ENCODE measurements at regions not wholly inside any gene's neighbourhood (a gene's known extent, or its start where the extent isn't known, plus 50 kb on each side); places are given as distances from the start of the nearest gene placed in this dataset.

- Histone ChIP-seq H3K4me1 (ENCODE audit: control insufficient read depth, insufficient read depth, low read length) (no peaks in the 10 kb centered on the region), H3K27ac (ENCODE audit: low read length) (no peak overlapping the region), H3K27me3 (ENCODE audit: control insufficient read depth, insufficient read depth) (no peaks in the 10 kb centered on the region), H3K4me3 (ENCODE audit: low read length) (no peak overlapping the region), H3K9me3 (ENCODE audit: control insufficient read depth, low read length) (no peaks in the 10 kb centered on the region)
- 53% methylated on average over 2 of the region's 2 CpGs for WGBS
- intact Hi-C loops (cut with DNase I), result no loop called here
- ATAC-seq, result no peak
- DNase-seq, result no peak
Measured at GRCh38 chr4:138538743-138539142, 296.6 kb upstream of the SLC7A11 start.

GRCh38 chr4:138537731-138538490 lies 295.8 kb upstream of the SLC7A11 start:
- 53% methylated on average over 4 of the region's 4 CpGs for WGBS
- Histone ChIP-seq H3K9me3 (ENCODE audit: control insufficient read depth, low read length) (no peaks in the 10 kb centered on the region), H3K27me3 (ENCODE audit: control insufficient read depth, insufficient read depth) (no peaks in the 10 kb centered on the region), H3K27ac (ENCODE audit: low read length) (no peak overlapping the region), H3K4me3 (ENCODE audit: low read length) (no peak overlapping the region), H3K4me1 (ENCODE audit: control insufficient read depth, insufficient read depth, low read length) (no peaks in the 10 kb centered on the region)
- DNase-seq, result no peak
- intact Hi-C loops (cut with DNase I), result no loop called here
- ATAC-seq, result no peak

GRCh38 chr4:138535316-138535715 lies 293.2 kb upstream of the SLC7A11 start:
- WGBS, result 54% methylated on average over 2 of the region's 2 CpGs
- no peaks in the 10 kb centered on the region for H3K27me3 ChIP-seq (ENCODE audit: control insufficient read depth, insufficient read depth)
- H3K27ac ChIP-seq (ENCODE audit: low read length), result no peak overlapping the region
- H3K4me3 ChIP-seq (ENCODE audit: low read length), result no peak overlapping the region
- ATAC-seq (no peak), DNase-seq (no peak)
- no peaks in the 10 kb centered on the region for H3K9me3 ChIP-seq (ENCODE audit: control insufficient read depth, low read length)
- H3K4me1 ChIP-seq (ENCODE audit: control insufficient read depth, insufficient read depth, low read length), result no peaks in the 10 kb centered on the region
- intact Hi-C loops (cut with DNase I), result no loop called here

GRCh38 chr4:138522366-138522765 lies 280.2 kb upstream of the SLC7A11 start:
- H3K9me3 ChIP-seq (ENCODE audit: control insufficient read depth, low read length), result no peaks in the 10 kb centered on the region
- DNase-seq, result no peak
- ATAC-seq, result no peak
- no peak overlapping the region for H3K4me3 ChIP-seq (ENCODE audit: low read length)
- H3K27me3 ChIP-seq (ENCODE audit: control insufficient read depth, insufficient read depth), result no peaks in the 10 kb centered on the region
- 74% methylated on average over 1 of the region's 1 CpG for WGBS
- no peak overlapping the region for H3K27ac ChIP-seq (ENCODE audit: low read length)
- H3K4me1 ChIP-seq (ENCODE audit: control insufficient read depth, insufficient read depth, low read length), result no peaks in the 10 kb centered on the region
- intact Hi-C loops (cut with DNase I), result no loop called here

GRCh38 chr4:138521809-138522208 lies 279.7 kb upstream of the SLC7A11 start:
- WGBS, result 69% methylated on average over 4 of the region's 4 CpGs
- ATAC-seq, result peak in 1 of 2 donors; percentile 11
- Histone ChIP-seq H3K4me1 (ENCODE audit: control insufficient read depth, insufficient read depth, low read length) (no peaks in the 10 kb centered on the region), H3K27ac (ENCODE audit: low read length) (no peak overlapping the region), H3K9me3 (ENCODE audit: control insufficient read depth, low read length) (no peaks in the 10 kb centered on the region), H3K27me3 (ENCODE audit: control insufficient read depth, insufficient read depth) (no peaks in the 10 kb centered on the region), H3K4me3 (ENCODE audit: low read length) (no peak overlapping the region)
- intact Hi-C loops (cut with DNase I), result no loop called here
- DNase-seq, result peak in 2 of 3 donors; percentile 6 to 21

GRCh38 chr4:138519436-138519835 lies 277.3 kb upstream of the SLC7A11 start:
- WGBS, result 25% methylated on average over 2 of the region's 2 CpGs
- DNase-seq, result no peak
- no peak for ATAC-seq
- Histone ChIP-seq H3K27me3 (ENCODE audit: control insufficient read depth, insufficient read depth) (no peaks in the 10 kb centered on the region), H3K27ac (ENCODE audit: low read length) (no peak overlapping the region), H3K4me1 (ENCODE audit: control insufficient read depth, insufficient read depth, low read length) (no peaks in the 10 kb centered on the region), H3K9me3 (ENCODE audit: control insufficient read depth, low read length) (no peaks in the 10 kb centered on the region), H3K4me3 (ENCODE audit: low read length) (no peak overlapping the region)
- intact Hi-C loops (cut with DNase I), result no loop called here

GRCh38 chr4:138513535-138513934 lies 271.4 kb upstream of the SLC7A11 start:
- intact Hi-C loops (cut with DNase I), result no loop called here
- Histone ChIP-seq H3K9me3 (ENCODE audit: control insufficient read depth, low read length) (no peaks in the 10 kb centered on the region), H3K4me1 (ENCODE audit: control insufficient read depth, insufficient read depth, low read length) (no peaks in the 10 kb centered on the region), H3K4me3 (ENCODE audit: low read length) (no peak overlapping the region), H3K27ac (ENCODE audit: low read length) (no peak overlapping the region), H3K27me3 (ENCODE audit: control insufficient read depth, insufficient read depth) (no peaks in the 10 kb centered on the region)
- DNase-seq, result no peak
- 72% methylated on average over 1 of the region's 1 CpG for WGBS
- ATAC-seq, result no peak

- no peak for DNase-seq
- no peak for ATAC-seq
- intact Hi-C loops (cut with DNase I), result no loop called here
Measured at GRCh38 chr4:138512756-138513155, 270.6 kb upstream of the SLC7A11 start.

GRCh38 chr4:138510053-138510452 lies 267.9 kb upstream of the SLC7A11 start:
- ATAC-seq (no peak), DNase-seq (no peak)
- intact Hi-C loops (cut with DNase I), result no loop called here
- Histone ChIP-seq H3K4me3 (ENCODE audit: low read length) (no peak overlapping the region), H3K4me1 (ENCODE audit: control insufficient read depth, insufficient read depth, low read length) (no peaks in the 10 kb centered on the region), H3K27me3 (ENCODE audit: control insufficient read depth, insufficient read depth) (no peaks in the 10 kb centered on the region), H3K9me3 (ENCODE audit: control insufficient read depth, low read length) (no peaks in the 10 kb centered on the region), H3K27ac (ENCODE audit: low read length) (no peak overlapping the region)
- 50% methylated on average over 3 of the region's 3 CpGs for WGBS

More at GRCh38 chr4:138512756-138513155, 270.6 kb upstream of the SLC7A11 start:
- Histone ChIP-seq H3K9me3 (ENCODE audit: control insufficient read depth, low read length) (no peaks in the 10 kb centered on the region), H3K27me3 (ENCODE audit: control insufficient read depth, insufficient read depth) (no peaks in the 10 kb centered on the region), H3K4me1 (ENCODE audit: control insufficient read depth, insufficient read depth, low read length) (no peaks in the 10 kb centered on the region), H3K27ac (ENCODE audit: low read length) (no peak overlapping the region), H3K4me3 (ENCODE audit: low read length) (no peak overlapping the region)

- ATAC-seq, result no peak
- Histone ChIP-seq H3K4me1 (ENCODE audit: control insufficient read depth, insufficient read depth, low read length) (no peaks in the 10 kb centered on the region), H3K4me3 (ENCODE audit: low read length) (no peak overlapping the region), H3K9me3 (ENCODE audit: control insufficient read depth, low read length) (no peaks in the 10 kb centered on the region), H3K27ac (ENCODE audit: low read length) (no peak overlapping the region), H3K27me3 (ENCODE audit: control insufficient read depth, insufficient read depth) (no peaks in the 10 kb centered on the region)
- no peak for DNase-seq
- 57% methylated on average over 1 of the region's 1 CpG for WGBS
- intact Hi-C loops (cut with DNase I), result no loop called here
Measured at GRCh38 chr4:138509346-138509745, 267.2 kb upstream of the SLC7A11 start.

- Histone ChIP-seq H3K27ac (ENCODE audit: low read length) (no peak overlapping the region), H3K27me3 (ENCODE audit: control insufficient read depth, insufficient read depth) (no peaks in the 10 kb centered on the region), H3K4me1 (ENCODE audit: control insufficient read depth, insufficient read depth, low read length) (no peaks in the 10 kb centered on the region), H3K9me3 (ENCODE audit: control insufficient read depth, low read length) (no peaks in the 10 kb centered on the region), H3K4me3 (ENCODE audit: low read length) (no peak overlapping the region)
- ATAC-seq (no peak), DNase-seq (no peak)
- 42% methylated on average over 2 of the region's 2 CpGs for WGBS
- intact Hi-C loops (cut with DNase I), result no loop called here
Measured at GRCh38 chr4:138507522-138507921, 265.4 kb upstream of the SLC7A11 start.

GRCh38 chr4:138501614-138502013 lies 259.5 kb upstream of the SLC7A11 start:
- no peak overlapping the region for H3K27ac ChIP-seq (ENCODE audit: low read length)
- intact Hi-C loops (cut with DNase I), result no loop called here
- DNase-seq (no peak), ATAC-seq (no peak)
- no peaks in the 10 kb centered on the region for H3K4me1 ChIP-seq (ENCODE audit: control insufficient read depth, insufficient read depth, low read length)
- H3K9me3 ChIP-seq (ENCODE audit: control insufficient read depth, low read length), result no peaks in the 10 kb centered on the region
- WGBS, result 75% methylated on average over 1 of the region's 1 CpG
- H3K27me3 ChIP-seq (ENCODE audit: control insufficient read depth, insufficient read depth), result no peaks in the 10 kb centered on the region
- H3K4me3 ChIP-seq (ENCODE audit: low read length), result no peak overlapping the region

All from right cardiac atrium (tissue), 5 donors.